Cardiac muscle cell (in vitro differentiated cells and primary cell): ENCODE measurements at regions not wholly inside any gene's neighbourhood (a gene's known extent, or its start where the extent isn't known, plus 50 kb on each side); places are given as distances from the start of the nearest gene placed in this dataset.
A peak's percentile ranks its signal among the peaks of the same experiment; 100 is the strongest.

ENCODE experiments used
- DNase-seq, 2 donors: peaks; one replicate each; pipeline versions ENCODE4 v3.0.0 to v3.0.0-alpha.2; 2010 to 2017; ENCODE audit warnings: low read depth in 1 of 2, low spot score in 1 of 2
- H3K27ac ChIP-seq: fragments of 200-600 bp; sonication (generic); 2 replicates; pipeline ENCODE4 v1.5.1; 2016
- H3K27me3 ChIP-seq: fragments of 200-600 bp; sonication (generic); 2 replicates; pipeline ENCODE4 v1.6.0; 2016; ENCODE audit warnings: control low read depth
- H3K36me3 ChIP-seq: fragments of 200-600 bp; sonication (generic); 2 replicates; pipeline ENCODE4 v1.5.1; 2016; ENCODE audit warnings: control low read depth
- H3K4me1 ChIP-seq: fragments of 200-600 bp; sonication (generic); 2 replicates; pipeline ENCODE4 v1.8.1; 2017; ENCODE audit warnings: low read depth, mild to moderate bottlenecking, mixed run types
- H3K4me3 ChIP-seq: fragments of 200-600 bp; sonication (generic); 2 replicates; pipeline ENCODE4 v1.5.1; 2016; ENCODE audit warnings: mild to moderate bottlenecking
- H3K9me3 ChIP-seq: fragments of 200-600 bp; sonication (generic); 2 replicates; pipeline ENCODE4 v1.5.1; 2017; ENCODE audit warnings: low read depth, mild to moderate bottlenecking, control low read depth
- CTCF ChIP-seq: IDR thresholded peaks from 2 replicates; pipeline ENCODE4 v1.5.1; 2012; ENCODE audit warnings: low read depth, mild to moderate bottlenecking, low read length

- Histone ChIP-seq H3K27me3 (no peaks in the 10 kb centered on the region), H3K9me3 (no peaks in the 10 kb centered on the region), H3K27ac (no peak overlapping the region), H3K36me3 (no peaks in the 10 kb centered on the region), H3K4me3 (no peak overlapping the region), H3K4me1 (peaks cover 23% of the 10 kb centered on the region)
- DNase-seq: no peak
- TF ChIP-seq CTCF: no peak
Measured at GRCh38 chr4:152112190-152112589, 351.4 kb upstream of the GATB start.

- H3K27me3 ChIP-seq: no peaks in the 10 kb centered on the region
- H3K4me3 ChIP-seq: no peak overlapping the region
- H3K27ac ChIP-seq: no peak overlapping the region
- H3K9me3 ChIP-seq: no peaks in the 10 kb centered on the region
- no peak for TF ChIP-seq CTCF
- peak in 1 of 2 donors; percentile 70 for DNase-seq
- no peaks in the 10 kb centered on the region for H3K36me3 ChIP-seq
- H3K4me1 ChIP-seq: peaks cover 23% of the 10 kb centered on the region
Measured at GRCh38 chr4:152110780-152111179, 350.0 kb upstream of the GATB start.

GRCh38 chr4:152109531-152110509, 349.0 kb upstream of the GATB start:
- TF ChIP-seq CTCF: no peak
- H3K27me3 ChIP-seq: no peaks in the 10 kb centered on the region
- no peak overlapping the region for H3K4me3 ChIP-seq
- no peaks in the 10 kb centered on the region for H3K36me3 ChIP-seq
- H3K4me1 ChIP-seq: peaks cover 26% of the 10 kb centered on the region
- no peaks in the 10 kb centered on the region for H3K9me3 ChIP-seq
- DNase-seq: peak in 1 of 2 donors; percentile 15
- H3K27ac ChIP-seq: no peak overlapping the region

GRCh38 chr4:152107736-152108500, 347.1 kb upstream of the GATB start:
- Histone ChIP-seq H3K27ac (no peak overlapping the region), H3K4me3 (no peak overlapping the region), H3K9me3 (no peaks in the 10 kb centered on the region), H3K4me1 (peaks cover 27% of the 10 kb centered on the region), H3K36me3 (no peaks in the 10 kb centered on the region), H3K27me3 (no peaks in the 10 kb centered on the region)
- no peak for DNase-seq
- no peak for TF ChIP-seq CTCF

- Histone ChIP-seq H3K4me1 (peaks cover 32% of the 10 kb centered on the region), H3K27ac (no peak overlapping the region), H3K4me3 (no peak overlapping the region), H3K27me3 (no peaks in the 10 kb centered on the region), H3K36me3 (no peaks in the 10 kb centered on the region), H3K9me3 (no peaks in the 10 kb centered on the region)
- no peak for TF ChIP-seq CTCF
- DNase-seq: peak in 1 of 2 donors; percentile 19
Measured at GRCh38 chr4:152106781-152107321, 346.0 kb upstream of the GATB start.
